Skin of body (tissue), 2 donors: ENCODE measurements at regions not wholly inside any gene's neighbourhood (a gene's known extent, or its start where the extent isn't known, plus 50 kb on each side); places are given as distances from the start of the nearest gene placed in this dataset. TPM values are rescaled to one million over a fixed set of nuclear protein-coding genes. Genes with fewer than 3 reads are reported as not detected.
"Not testable (repeated sequence)": the region's sequence is repeated elsewhere in the genome, so short reads cannot be mapped to it uniquely, and the experiment has no call there.

ENCODE experiments used
- DNase-seq: peaks from one replicate; lab custom pipeline; 2025; lab: John Stamatoyannopoulos, UW
- small RNA-seq: library from RNA; depleted of rRNA; stranded (forward); fragments of <200 nt; gene quantifications from one replicate; pipeline ENCODE3, GENCODE V24; 2014; ENCODE audit warnings: low replicate concordance

DNA sequence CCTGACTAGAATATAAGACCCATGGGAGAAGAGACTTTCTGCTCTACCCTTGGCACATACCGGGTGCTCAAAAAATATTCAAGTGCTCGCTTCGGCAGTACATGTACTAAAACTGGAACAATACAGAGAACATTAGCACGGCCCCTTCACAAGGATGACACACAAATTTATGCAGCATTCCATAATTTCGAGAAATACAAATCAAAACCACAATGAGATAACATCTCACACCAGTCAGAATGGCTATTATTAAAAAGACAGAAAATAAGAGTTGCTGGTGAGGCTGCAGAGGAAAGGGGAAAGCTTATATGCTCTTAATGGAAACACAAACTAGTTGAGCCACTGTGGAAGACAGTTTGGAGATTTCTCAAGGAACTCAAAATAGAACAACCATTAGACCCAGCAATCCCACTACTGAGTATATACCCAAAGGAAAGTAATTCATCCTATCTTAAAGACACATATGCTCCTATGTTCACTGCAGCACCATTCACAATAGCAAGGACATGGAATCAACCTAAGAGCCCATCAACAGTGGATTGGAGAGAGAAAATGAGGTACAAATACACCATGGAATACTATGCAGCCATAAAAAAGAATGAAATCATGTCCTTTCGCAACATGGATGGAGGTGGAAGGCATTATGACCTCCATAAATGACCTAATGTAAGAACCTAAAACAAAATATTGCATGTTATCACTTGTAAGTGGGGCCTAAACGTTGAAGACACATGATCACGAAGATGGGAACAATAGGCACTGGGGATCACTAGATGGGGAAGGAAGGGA lies 71.6 kb upstream of the CYP1B1 start:
- no peak for DNase-seq

DNA sequence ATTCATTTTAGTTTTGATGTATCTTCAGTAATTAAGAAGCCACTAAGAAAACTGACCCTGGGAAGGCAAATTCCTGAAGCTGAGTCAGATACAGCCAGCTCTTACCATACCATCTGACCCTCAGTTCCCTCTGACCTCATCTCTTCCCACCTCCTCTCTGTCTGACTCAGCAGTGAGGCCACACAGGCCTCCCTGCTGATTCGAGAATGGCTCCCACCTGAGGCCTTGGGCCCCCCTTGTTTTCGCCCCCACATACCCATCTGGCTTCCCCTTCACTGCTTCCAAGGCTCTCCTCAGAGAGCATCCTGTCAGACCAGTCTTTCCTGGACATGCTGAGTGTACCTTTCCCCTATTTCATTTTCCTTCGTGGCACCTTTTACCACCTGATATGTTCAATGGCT lies 71.0 kb upstream of the CYP1B1 start:
- DNase-seq = no peak

DNA sequence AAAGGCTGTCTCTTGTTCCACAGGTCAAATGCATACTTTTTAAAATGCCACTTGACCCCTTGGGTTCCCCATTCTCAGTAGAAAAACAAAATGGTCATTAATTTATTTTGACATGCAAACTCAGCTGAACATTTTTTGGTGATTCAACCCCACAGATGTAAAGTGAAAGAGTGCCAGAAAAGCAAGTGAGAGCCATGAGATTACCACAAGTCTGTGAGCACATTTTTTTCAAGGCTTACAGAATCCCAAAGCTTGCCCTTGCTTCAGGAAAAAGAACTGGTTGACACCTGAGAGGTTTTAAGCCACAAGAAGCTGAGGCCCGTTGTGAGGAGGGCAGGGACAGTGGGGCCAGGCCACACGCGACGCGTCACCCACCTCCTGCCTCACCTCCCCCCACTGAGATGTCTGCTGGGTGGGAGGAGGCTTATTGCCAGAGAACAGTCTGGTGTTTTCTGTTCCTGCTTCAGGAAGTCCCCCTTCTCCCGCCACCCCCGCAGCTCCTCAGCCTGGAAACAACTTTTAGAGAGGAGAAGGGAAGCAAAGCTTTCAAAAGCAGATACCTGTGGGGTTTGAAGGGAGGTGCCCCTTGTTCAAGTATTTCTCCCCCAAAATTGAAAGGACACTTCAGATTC lies 70.4 kb upstream of the CYP1B1 start:
- DNase-seq = no peak

DNA sequence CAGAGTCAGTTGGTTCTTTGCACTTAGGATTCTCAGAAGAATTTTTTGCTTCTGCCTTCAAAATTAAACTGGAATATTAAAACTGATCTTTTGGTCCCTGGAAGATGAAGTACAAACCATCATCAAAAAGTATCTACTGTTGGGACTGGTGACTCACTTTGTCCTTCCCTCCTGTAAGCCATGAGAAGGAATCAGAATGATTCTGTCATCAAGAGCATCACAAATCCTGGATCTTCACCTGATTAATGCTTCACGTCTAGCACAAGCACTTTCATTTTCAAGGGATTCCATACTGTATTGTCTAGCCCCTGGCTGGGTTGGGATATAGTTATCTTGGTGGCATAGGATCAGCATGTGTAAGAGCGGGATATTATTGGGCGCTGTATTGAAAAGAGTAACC lies 69.3 kb upstream of the CYP1B1 start:
- DNase-seq = no peak

- no peak for DNase-seq
Observed at GRCh38 chr2:38142627-38143026, 66.7 kb upstream of the CYP1B1 start.

DNA sequence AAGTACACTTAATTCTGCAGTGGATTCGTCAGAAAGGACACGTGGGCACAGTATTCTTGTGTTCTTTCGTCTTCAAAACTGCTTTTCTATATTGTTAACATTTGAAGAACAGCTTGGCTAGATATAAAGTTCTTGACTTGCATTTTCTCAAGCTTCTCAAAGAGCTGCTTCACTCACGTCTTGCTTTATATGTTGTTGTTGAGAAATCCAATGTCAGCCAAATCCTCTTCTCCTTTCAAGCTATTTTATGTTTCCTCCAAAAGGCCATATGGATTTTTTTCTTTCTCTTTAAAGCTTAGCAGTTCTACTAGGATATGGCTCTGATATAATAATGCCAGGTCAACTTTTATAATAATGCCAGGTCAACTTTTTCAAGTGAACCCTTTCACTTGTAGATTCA lies 65.5 kb upstream of the CYP1B1 start:
- no peak for DNase-seq

DNA sequence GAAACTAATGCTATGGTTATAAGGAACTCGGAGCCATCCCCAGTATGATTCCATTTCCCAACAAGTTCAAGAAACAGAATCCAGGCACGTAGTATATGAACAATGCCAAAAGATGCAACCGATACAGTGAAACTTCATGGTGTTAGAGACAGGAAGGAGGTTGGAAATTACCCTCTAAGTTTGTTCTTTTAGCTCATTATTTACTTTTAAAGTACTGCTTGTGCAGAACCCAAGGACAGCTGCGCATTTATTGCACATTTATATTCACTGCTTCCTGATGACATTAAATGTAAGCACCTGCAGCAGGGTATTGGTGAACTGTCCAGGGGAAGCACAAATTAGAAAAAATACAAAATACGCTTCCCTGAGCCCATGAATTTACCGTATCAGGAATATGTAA lies 63.0 kb upstream of the CYP1B1 start:
- DNase-seq = no peak

DNA sequence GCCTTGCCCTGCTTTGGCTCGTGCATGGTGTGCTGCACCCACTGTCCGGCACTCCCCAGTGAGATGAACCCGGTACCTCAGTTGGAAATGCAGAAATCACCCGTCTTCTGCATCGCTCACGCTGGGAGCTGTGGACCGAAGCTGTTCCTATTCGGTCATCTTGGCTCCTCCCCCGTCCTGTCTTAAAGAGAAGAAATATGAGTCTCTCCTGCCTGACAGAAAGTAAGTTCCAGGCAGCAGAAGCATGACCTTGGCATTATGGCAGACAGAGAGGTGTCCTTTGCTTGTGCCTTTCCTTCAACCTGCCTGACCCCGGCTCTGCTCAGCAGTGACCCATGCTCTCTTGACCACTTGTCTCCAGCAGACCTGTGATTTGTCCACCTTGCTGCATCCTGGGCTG lies 62.5 kb upstream of the CYP1B1 start:
- DNase-seq = no peak

GRCh38 chr2:38137958-38138357 lies 62.0 kb upstream of the CYP1B1 start:
- not testable (repeated sequence) for DNase-seq

DNA sequence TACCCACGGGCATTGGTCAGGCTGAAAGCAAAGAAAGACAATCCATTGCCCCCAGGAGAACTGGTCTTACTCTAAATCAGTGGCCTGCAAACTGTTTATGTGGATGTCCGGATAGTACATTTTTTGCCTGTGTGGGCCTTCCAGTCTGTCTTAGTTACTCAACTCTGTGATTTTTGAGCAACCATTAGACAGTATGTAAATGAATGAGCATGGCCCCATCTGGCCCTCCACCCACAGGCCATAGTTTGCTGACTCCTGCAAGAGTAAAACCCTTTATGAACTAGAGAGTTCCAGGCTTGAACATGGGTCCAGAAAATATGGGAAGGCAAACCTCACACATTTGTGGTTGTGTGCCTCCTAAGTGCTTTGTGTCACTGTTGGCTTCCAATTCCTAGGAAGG lies 55.7 kb upstream of the CYP1B1 start:
- DNase-seq = no peak

GRCh38 chr2:38130876-38131275 lies 54.9 kb upstream of the CYP1B1 start:
- DNase-seq = no peak

GRCh38 chr2:38129987-38130386 lies 54.0 kb upstream of the CYP1B1 start:
- DNase-seq = no peak

GRCh38 chr2:38129481-38129880 lies 53.5 kb upstream of the CYP1B1 start:
- DNase-seq = no peak

DNA sequence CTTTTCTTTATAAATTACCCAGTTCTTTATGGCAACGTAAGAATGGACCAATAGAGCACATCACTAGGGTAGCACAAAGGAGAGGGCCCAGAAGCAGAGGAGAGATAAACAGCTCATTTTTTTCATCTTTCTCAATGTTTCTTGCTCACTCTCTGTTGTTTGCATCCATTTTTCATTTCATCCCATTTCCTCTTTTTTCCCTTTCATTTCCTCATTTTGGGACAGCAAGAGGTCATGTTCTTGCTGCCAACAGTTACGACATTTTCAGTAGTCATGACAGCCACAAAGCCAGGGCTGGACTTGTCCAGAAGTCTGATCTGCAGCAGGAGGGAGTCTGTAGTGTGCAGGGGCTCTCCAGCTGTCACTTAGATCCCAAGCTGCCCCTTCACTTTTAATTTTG lies 52.7 kb upstream of the CYP1B1 start:
- DNase-seq = no peak

DNA sequence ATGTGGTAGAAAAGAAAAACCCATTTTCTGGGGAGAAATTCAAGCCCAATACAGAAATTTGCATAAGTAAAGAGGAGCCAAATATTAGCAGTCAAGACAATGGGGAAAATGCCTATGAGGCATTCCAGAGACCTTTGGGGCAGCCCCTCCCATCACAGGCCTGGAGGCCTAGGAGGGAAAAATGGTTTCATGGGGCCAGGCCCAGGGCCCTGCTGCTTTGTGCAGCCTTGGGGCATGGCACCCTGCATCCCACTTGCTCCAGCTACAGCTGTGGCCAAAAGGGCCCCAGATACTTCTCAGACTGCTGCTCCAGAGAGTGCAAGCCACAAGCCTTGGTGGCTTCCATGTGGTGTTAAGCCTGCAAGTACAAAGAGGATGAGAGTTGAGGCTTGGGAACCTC lies 51.3 kb upstream of the CYP1B1 start:
- DNase-seq = no peak

GRCh38 chr2:38125842-38126241 lies 49.9 kb upstream of the CYP1B1 start:
- peak; percentile 56 for DNase-seq

Small RNA genes in the stretch of these regions (small RNA-seq; reads per million reads assigned to genes)
- gene AC009229.3 = not detected
- not detected for gene RNU6-951P
